Keratinocyte (primary cell): ENCODE measurements at regions not wholly inside any gene's neighbourhood (a gene's known extent, or its start where the extent isn't known, plus 50 kb on each side); places are given as distances from the start of the nearest gene placed in this dataset.

Experiments
- DNase-seq: peaks from one replicate; pipeline ENCODE4 v3.0.0-alpha.2; 2011; ENCODE audit warnings: low read depth, missing footprints, low spot score
- FAIRE-seq: peaks from 2 replicates; lab custom pipeline; 2011; peaks lifted over from hg19 to GRCh38; lab: Jason Lieb, UNC
- H2AFZ ChIP-seq: 2 replicates; pipeline ENCODE4 v1.6.0; 2012; ENCODE audit warnings: low read length, control low read depth, inconsistent platforms; ENCODE audit not compliant: control insufficient read depth
- H3K27ac ChIP-seq: 2 replicates; pipeline ENCODE4 v1.5.1; 2011; ENCODE audit warnings: low read length; ENCODE audit not compliant: control insufficient read depth, insufficient read depth
- H3K27me3 ChIP-seq: 3 replicates; pipeline ENCODE4 v1.6.0; 2011; ENCODE audit warnings: low read length; ENCODE audit not compliant: control insufficient read depth, insufficient read depth; ENCODE audit errors: extremely low read depth
- H3K36me3 ChIP-seq, 2 experiments: 2 replicates in 1 of 2; 3 replicates in 1 of 2; pipeline ENCODE4 v1.5.1; 2011; ENCODE audit warnings: low read length in 2 of 2, mild to moderate bottlenecking in 1 of 2; ENCODE audit not compliant: control insufficient read depth in 2 of 2, insufficient read depth in 2 of 2; ENCODE audit errors: extremely low read depth in 1 of 2
- H3K4me1 ChIP-seq: 3 replicates; pipeline ENCODE4 v1.5.1; 2011; ENCODE audit warnings: low read length; ENCODE audit not compliant: control insufficient read depth, insufficient read depth; ENCODE audit errors: extremely low read depth
- H3K4me2 ChIP-seq: 3 replicates; pipeline ENCODE4 v1.6.0; 2011; ENCODE audit warnings: low read depth, low read length; ENCODE audit not compliant: control insufficient read depth, insufficient read depth; ENCODE audit errors: extremely low read depth
- H3K4me3 ChIP-seq, 3 experiments: fragments of 200-600 bp in 1 of 3; sonication (generic) in 1 of 3; 2 replicates in 2 of 3; 3 replicates in 1 of 3; pipeline ENCODE4 v1.5.1; 2011 to 2016; ENCODE audit warnings: low read length in 3 of 3, mild to moderate bottlenecking in 3 of 3, control low read depth in 2 of 3, inconsistent platforms in 1 of 3, low read depth in 1 of 3, mixed read lengths in 1 of 3, mixed run types in 1 of 3, moderate library complexity in 1 of 3; ENCODE audit not compliant: control insufficient read depth in 2 of 3, insufficient read depth in 2 of 3; ENCODE audit errors: extremely low read depth in 1 of 3
- H3K79me2 ChIP-seq: 2 replicates; pipeline ENCODE4 v1.6.0; 2012; ENCODE audit warnings: low read length; ENCODE audit not compliant: control insufficient read depth, insufficient read depth
- H3K9ac ChIP-seq: 3 replicates; pipeline ENCODE4 v1.6.0; 2011; ENCODE audit warnings: low read length; ENCODE audit not compliant: control insufficient read depth, insufficient read depth; ENCODE audit errors: extremely low read depth
- H3K9me1 ChIP-seq: 3 replicates; pipeline ENCODE4 v1.6.0; 2011; ENCODE audit warnings: low read length; ENCODE audit not compliant: control insufficient read depth, insufficient read depth; ENCODE audit errors: extremely low read depth
- H3K9me3 ChIP-seq: 2 replicates; pipeline ENCODE4 v1.5.1; 2012; ENCODE audit warnings: low read depth, low read length; ENCODE audit not compliant: control insufficient read depth
- H4K20me1 ChIP-seq: 3 replicates; pipeline ENCODE4 v1.6.0; 2011; ENCODE audit warnings: low read length; ENCODE audit not compliant: control insufficient read depth, insufficient read depth; ENCODE audit errors: extremely low read depth
- CTCF ChIP-seq, 3 experiments: IDR thresholded peaks in 1 of 3; conservative IDR thresholded peaks in 1 of 3; optimal IDR thresholded peaks in 1 of 3; 2 replicates in 2 of 3; 3 replicates in 1 of 3; pipeline versions ENCODE3 to v1.5.1; 2011; ENCODE audit warnings: low read length in 3 of 3, mild to moderate bottlenecking in 3 of 3, moderate library complexity in 2 of 3, control low read depth in 1 of 3, inconsistent platforms in 1 of 3; ENCODE audit not compliant: insufficient read depth in 2 of 3; ENCODE audit errors: extremely low read depth in 1 of 3
- EZH2 ChIP-seq: IDR thresholded peaks from one replicate; pipeline ENCODE4 v1.6.1; 2012; ENCODE audit warnings: inconsistent platforms, mild to moderate bottlenecking, low read length, moderate library complexity
- dilution Hi-C: fragments of 300-500 bp; cut with MboI; formaldehyde crosslinking; loops from one replicate; pipeline ENCODE4 v1.7.0; 2020; ENCODE audit warnings: low sequenced_read_pairs; ENCODE audit not compliant: extremely low pct_ligation_motif_present

GRCh38 chr7:54109501-54109900 is 432.7 kb upstream of the VSTM2A start:
- H3K27ac ChIP-seq = peak overlapping the region; percentile 68
- H3K27me3 ChIP-seq = no peaks in the 10 kb centered on the region
- no peaks in the 10 kb centered on the region for H3K36me3 ChIP-seq
- no peak for TF ChIP-seq EZH2
- no peak for TF ChIP-seq CTCF (optimal IDR thresholded peaks at IDR 0.05 in 1 of 3, IDR thresholded peaks at IDR 0.05 in 1 of 3, conservative IDR thresholded peaks at IDR 0.05 in 1 of 3; ENCODE audit: extremely low read depth in 1 of 3, insufficient read depth in 2 of 3, low read length in 3 of 3)
- H4K20me1 ChIP-seq = no peaks in the 10 kb centered on the region
- H3K9me1 ChIP-seq = no peaks in the 10 kb centered on the region
- dilution Hi-C loops = no loop called here
- H2AFZ ChIP-seq = no peak overlapping the region
- peak overlapping the region; percentile 60 for H3K4me2 ChIP-seq
- DNase-seq (peak; percentile 53), FAIRE-seq (peak; percentile 96)
- no peak overlapping the region for H3K4me3 ChIP-seq
- peaks cover 5% of the 10 kb centered on the region for H3K4me1 ChIP-seq
- no peaks in the 10 kb centered on the region for H3K9me3 ChIP-seq
- H3K79me2 ChIP-seq = no peaks in the 10 kb centered on the region
- H3K9ac ChIP-seq = no peak overlapping the region

- Histone ChIP-seq H3K4me1 (peaks cover 5% of the 10 kb centered on the region), H3K4me3 (no peak overlapping the region), H3K27me3 (no peaks in the 10 kb centered on the region), H3K79me2 (no peaks in the 10 kb centered on the region), H4K20me1 (no peaks in the 10 kb centered on the region), H3K9me3 (no peaks in the 10 kb centered on the region), H2AFZ (no peak overlapping the region), H3K36me3 (no peaks in the 10 kb centered on the region), H3K4me2 (no peak overlapping the region), H3K27ac (no peak overlapping the region), H3K9me1 (no peaks in the 10 kb centered on the region), H3K9ac (no peak overlapping the region)
- DNase-seq (no peak), FAIRE-seq (no peak)
- TF ChIP-seq EZH2 (no peak), CTCF (optimal IDR thresholded peaks at IDR 0.05 in 1 of 3, IDR thresholded peaks at IDR 0.05 in 1 of 3, conservative IDR thresholded peaks at IDR 0.05 in 1 of 3; ENCODE audit: extremely low read depth in 1 of 3, insufficient read depth in 2 of 3, low read length in 3 of 3) (no peak)
- dilution Hi-C loops = no loop called here
Measured at GRCh38 chr7:54111814-54112511, 430.2 kb upstream of the VSTM2A start.
